GM12878 (cell line): ENCODE measurements at regions not wholly inside any gene's neighbourhood (a gene's known extent, or its start where the extent isn't known, plus 50 kb on each side); places are given as distances from the start of the nearest gene placed in this dataset.

ENCODE experiments used
- ATAC-seq: fragments of 200-7000 bp; cut with Tn5 transposase; 3 replicates; pipeline ENCODE4 v1.9.1; 2020; ENCODE audit warnings: mild to moderate bottlenecking, moderate library complexity
- BruUV-seq: library from RNA; stranded (reverse); fragments of 400-500 nt; replicated peaks from 2 replicates; lab custom pipeline; 2021; lab: Mats Ljungman, UMichigan
- CTCF ChIA-PET: fragments of 300-600 bp; sonication (Branson Sonifier 250); formaldehyde crosslinking; extraction: SDS; loops from one replicate; lab custom pipeline; 2021; ENCODE audit warnings: inconsistent platforms; lab: Yijun Ruan, JAX
- POLR2A ChIA-PET: fragments of 350-600 bp; formaldehyde crosslinking; extraction: SDS; loops from one replicate; lab custom pipeline; 2021; ENCODE audit warnings: inconsistent platforms; lab: Charles Lee
- RAD21 ChIA-PET: fragments of 300-600 bp; sonication (Branson Sonifier 250); formaldehyde crosslinking; loops from one replicate; lab custom pipeline; 2023; ENCODE audit warnings: antibody characterized with exemption; ENCODE audit not compliant: unreplicated experiment; lab: Charles Lee
- SMC1A ChIA-PET: fragments of 300-600 bp; sonication (Branson Sonifier 250); formaldehyde crosslinking; loops from one replicate; lab custom pipeline; 2023; ENCODE audit not compliant: unreplicated experiment, uncharacterized antibody; lab: Charles Lee
- DNase-seq: peaks from one replicate; pipeline ENCODE4 v3.0.0-alpha.2; 2011; ENCODE audit warnings: low read depth, low spot score
- FAIRE-seq: peaks from 3 replicates; lab custom pipeline; 2011; peaks lifted over from hg19 to GRCh38; lab: Jason Lieb, UNC
- H2AFZ ChIP-seq: 2 replicates; pipeline ENCODE4 v1.6.0; 2011; ENCODE audit warnings: low read depth, low read length, control low read depth; ENCODE audit not compliant: control insufficient read depth
- H3K27ac ChIP-seq: 2 replicates; pipeline ENCODE4 v1.5.1; 2011; ENCODE audit warnings: control low read depth; ENCODE audit not compliant: control insufficient read depth, insufficient read depth
- H3K27me3 ChIP-seq, 2 experiments: replicated peaks in 1 of 2; 2 replicates each; pipeline versions ENCODE4 v1.6.0 to v1.6.1; 2011; ENCODE audit warnings: low read length in 1 of 2; ENCODE audit not compliant: control insufficient read depth in 2 of 2, insufficient read depth in 2 of 2
- H3K36me3 ChIP-seq, 2 experiments: 2 replicates each; pipeline ENCODE4 v1.5.1; 2011; ENCODE audit warnings: low read length in 1 of 2; ENCODE audit not compliant: control insufficient read depth in 2 of 2, insufficient read depth in 2 of 2
- H3K4me1 ChIP-seq: 2 replicates; pipeline ENCODE4 v1.6.1; 2011; ENCODE audit warnings: mild to moderate bottlenecking, low read length, moderate library complexity, mixed read lengths; ENCODE audit not compliant: control insufficient read depth, insufficient read depth
- H3K4me2 ChIP-seq: 2 replicates; pipeline ENCODE4 v1.6.0; 2011; ENCODE audit warnings: control low read depth; ENCODE audit not compliant: control insufficient read depth, insufficient read depth
- H3K4me3 ChIP-seq: fragments of 200-600 bp; sonication (generic); 2 replicates; pipeline ENCODE4 v1.5.1; 2016
- H3K79me2 ChIP-seq: 2 replicates; pipeline ENCODE4 v1.6.0; 2011; ENCODE audit warnings: low read length; ENCODE audit not compliant: control insufficient read depth, insufficient read depth
- H3K9ac ChIP-seq: 2 replicates; pipeline ENCODE4 v1.8.0; 2011; ENCODE audit warnings: low read length, control low read depth, mixed read lengths; ENCODE audit not compliant: control insufficient read depth, insufficient read depth
- H3K9me3 ChIP-seq: replicated peaks from 3 replicates; pipeline ENCODE4 v1.5.1; 2011; ENCODE audit warnings: mild to moderate bottlenecking, low read length; ENCODE audit not compliant: control insufficient read depth, insufficient read depth
- H4K20me1 ChIP-seq: 2 replicates; pipeline ENCODE4 v1.6.0; 2011; ENCODE audit not compliant: control insufficient read depth, insufficient read depth
- CREM ChIP-seq: IDR thresholded peaks from 2 replicates; pipeline ENCODE4 v1.6.1; 2014; ENCODE audit warnings: antibody characterized with exemption, low read depth
- E2F8 ChIP-seq: fragments of 450-650 bp; IDR thresholded peaks from 2 replicates; pipeline ENCODE4 v1.6.1; 2018; ENCODE audit warnings: mild to moderate bottlenecking, low read depth, moderate library complexity; ENCODE audit not compliant: partially characterized antibody
- HDGF ChIP-seq: fragments of 450-650 bp; IDR thresholded peaks from 2 replicates; pipeline ENCODE4 v1.6.1; 2016; ENCODE audit warnings: antibody characterized with exemption
- MEF2A ChIP-seq: IDR thresholded peaks from 2 replicates; pipeline ENCODE4 v1.6.1; 2011; ENCODE audit warnings: low read depth, mild to moderate bottlenecking, low read length, moderate library complexity; ENCODE audit not compliant: insufficient read depth
- NFYA ChIP-seq: IDR thresholded peaks from 2 replicates; pipeline ENCODE4 v1.6.1; 2011; ENCODE audit warnings: low read depth, mild to moderate bottlenecking, low read length, improper control_type of control experiment, borderline replicate concordance
- PAX5 ChIP-seq: IDR thresholded peaks from 2 replicates; pipeline ENCODE4 v1.6.1; 2011; ENCODE audit warnings: low read depth, low read length, borderline replicate concordance
- SIN3A ChIP-seq: IDR thresholded peaks from 2 replicates; pipeline ENCODE4 v1.6.1; 2012; ENCODE audit warnings: low read depth, low read length, improper control_type of control experiment
- TCF7 ChIP-seq: IDR thresholded peaks from 2 replicates; pipeline ENCODE4 v1.6.1; 2014; ENCODE audit warnings: antibody characterized with exemption, borderline replicate concordance
- ZNF217 ChIP-seq: fragments of 450-650 bp; IDR thresholded peaks from 2 replicates; pipeline ENCODE4 v1.6.1; 2017; ENCODE audit warnings: antibody characterized with exemption, mild to moderate bottlenecking
- ZNF592 ChIP-seq: fragments of 450-650 bp; IDR thresholded peaks from 2 replicates; pipeline ENCODE4 v1.6.1; 2017; ENCODE audit warnings: mild to moderate bottlenecking, moderate library complexity
- WGBS: methylation state at CpG from one replicate; pipeline ENCODE4 v1.1.6; 2016; ENCODE audit warnings: low lambda C conversion rate; ENCODE audit not compliant: insufficient replicate concordance, insufficient coverage; ENCODE audit errors: missing lambda C conversion rate; 5-methylcytosine and 5-hydroxymethylcytosine counted together
- in situ Hi-C: fragments of 300-500 bp; cut with MboI; formaldehyde crosslinking; loops from 9 replicates; pipeline ENCODE4 v1.14.3; 2018; ENCODE audit warnings: mixed read lengths
- intact Hi-C: fragments of 100-400 bp; cut with micrococcal nuclease; formaldehyde crosslinking; loops from one replicate; pipeline ENCODE4 v1.14.2; 2022; ENCODE audit not compliant: unreplicated experiment
- TF ChIP-seq, protein P1 (sequence below): IDR thresholded peaks from 2 replicates; pipeline ENCODE4 v1.6.1; 2012; ENCODE audit warnings: improper control_type of control experiment, low read depth, low read length; ENCODE audit not compliant: insufficient replicate concordance

DNA sequence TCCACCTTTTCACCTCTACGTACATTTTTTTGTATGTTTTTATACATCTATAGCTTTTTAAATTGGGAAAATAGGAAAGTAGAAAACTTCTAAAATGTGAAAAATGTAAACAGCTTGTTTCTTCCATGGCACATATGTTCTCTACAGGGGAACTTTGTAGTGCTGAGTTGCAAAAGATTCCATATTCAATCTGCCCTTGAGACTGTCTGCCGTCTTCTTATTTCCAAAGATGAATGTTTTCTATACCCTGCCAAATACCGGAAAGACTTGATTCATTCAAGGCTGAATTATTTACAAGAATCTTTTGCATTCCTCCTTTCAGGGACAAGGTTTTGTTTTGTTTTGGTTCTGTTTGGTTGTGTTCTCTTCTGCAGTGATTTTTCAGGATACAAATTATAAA lies 1334.5 kb upstream of the ADGRL4 start:
- no peak overlapping the region for H3K9ac ChIP-seq
- H3K4me1 ChIP-seq = no peaks in the 10 kb centered on the region
- ChIA-PET POLR2A (no interaction called here), CTCF (interaction anchor here (0.7 kb wide), 1 partner anchor 25 kb away, joined by 3 read pairs; no protein-coding TSS in a partner anchor), RAD21 (no interaction called here), SMC1A (no interaction called here)
- no peak overlapping the region for H3K27ac ChIP-seq
- WGBS = 24% methylated on average over 3 of the region's 3 CpGs
- H3K4me3 ChIP-seq = no peak overlapping the region
- no TSS peak for BruUV-seq
- H3K4me2 ChIP-seq = no peak overlapping the region
- no peak overlapping the region for H2AFZ ChIP-seq
- intact Hi-C loops (no loop called here), in situ Hi-C loops (no loop called here)
- ATAC-seq = no peak
- DNase-seq = no peak
- no peaks in the 10 kb centered on the region for H4K20me1 ChIP-seq
- no peaks in the 10 kb centered on the region for H3K79me2 ChIP-seq
- no peaks in the 10 kb centered on the region for H3K9me3 ChIP-seq
- no peak for FAIRE-seq
- H3K27me3 ChIP-seq = no peaks in the 10 kb centered on the region
- H3K36me3 ChIP-seq = no peaks in the 10 kb centered on the region
- TF ChIP-seq, protein P1, sequence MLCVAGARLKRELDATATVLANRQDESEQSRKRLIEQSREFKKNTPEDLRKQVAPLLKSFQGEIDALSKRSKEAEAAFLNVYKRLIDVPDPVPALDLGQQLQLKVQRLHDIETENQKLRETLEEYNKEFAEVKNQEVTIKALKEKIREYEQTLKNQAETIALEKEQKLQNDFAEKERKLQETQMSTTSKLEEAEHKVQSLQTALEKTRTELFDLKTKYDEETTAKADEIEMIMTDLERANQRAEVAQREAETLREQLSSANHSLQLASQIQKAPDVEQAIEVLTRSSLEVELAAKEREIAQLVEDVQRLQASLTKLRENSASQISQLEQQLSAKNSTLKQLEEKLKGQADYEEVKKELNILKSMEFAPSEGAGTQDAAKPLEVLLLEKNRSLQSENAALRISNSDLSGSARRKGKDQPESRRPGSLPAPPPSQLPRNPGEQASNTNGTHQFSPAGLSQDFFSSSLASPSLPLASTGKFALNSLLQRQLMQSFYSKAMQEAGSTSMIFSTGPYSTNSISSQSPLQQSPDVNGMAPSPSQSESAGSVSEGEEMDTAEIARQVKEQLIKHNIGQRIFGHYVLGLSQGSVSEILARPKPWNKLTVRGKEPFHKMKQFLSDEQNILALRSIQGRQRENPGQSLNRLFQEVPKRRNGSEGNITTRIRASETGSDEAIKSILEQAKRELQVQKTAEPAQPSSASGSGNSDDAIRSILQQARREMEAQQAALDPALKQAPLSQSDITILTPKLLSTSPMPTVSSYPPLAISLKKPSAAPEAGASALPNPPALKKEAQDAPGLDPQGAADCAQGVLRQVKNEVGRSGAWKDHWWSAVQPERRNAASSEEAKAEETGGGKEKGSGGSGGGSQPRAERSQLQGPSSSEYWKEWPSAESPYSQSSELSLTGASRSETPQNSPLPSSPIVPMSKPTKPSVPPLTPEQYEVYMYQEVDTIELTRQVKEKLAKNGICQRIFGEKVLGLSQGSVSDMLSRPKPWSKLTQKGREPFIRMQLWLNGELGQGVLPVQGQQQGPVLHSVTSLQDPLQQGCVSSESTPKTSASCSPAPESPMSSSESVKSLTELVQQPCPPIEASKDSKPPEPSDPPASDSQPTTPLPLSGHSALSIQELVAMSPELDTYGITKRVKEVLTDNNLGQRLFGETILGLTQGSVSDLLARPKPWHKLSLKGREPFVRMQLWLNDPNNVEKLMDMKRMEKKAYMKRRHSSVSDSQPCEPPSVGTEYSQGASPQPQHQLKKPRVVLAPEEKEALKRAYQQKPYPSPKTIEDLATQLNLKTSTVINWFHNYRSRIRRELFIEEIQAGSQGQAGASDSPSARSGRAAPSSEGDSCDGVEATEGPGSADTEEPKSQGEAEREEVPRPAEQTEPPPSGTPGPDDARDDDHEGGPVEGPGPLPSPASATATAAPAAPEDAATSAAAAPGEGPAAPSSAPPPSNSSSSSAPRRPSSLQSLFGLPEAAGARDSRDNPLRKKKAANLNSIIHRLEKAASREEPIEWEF = no peak
- TF ChIP-seq PAX5 = no peak
- no peak for TF ChIP-seq ZNF217
- no peak for TF ChIP-seq HDGF
- no peak for TF ChIP-seq SIN3A
- no peak for TF ChIP-seq MEF2A
- TF ChIP-seq E2F8 = no peak
- TF ChIP-seq CREM = no peak
- no peak for TF ChIP-seq ZNF592
- TF ChIP-seq NFYA = no peak
- TF ChIP-seq TCF7 = no peak
